ENCODE measurements at regions not wholly inside any gene's neighbourhood (a gene's known extent, or its start where the extent isn't known, plus 50 kb on each side); places are given as distances from the start of the nearest gene placed in this dataset.

DNA sequence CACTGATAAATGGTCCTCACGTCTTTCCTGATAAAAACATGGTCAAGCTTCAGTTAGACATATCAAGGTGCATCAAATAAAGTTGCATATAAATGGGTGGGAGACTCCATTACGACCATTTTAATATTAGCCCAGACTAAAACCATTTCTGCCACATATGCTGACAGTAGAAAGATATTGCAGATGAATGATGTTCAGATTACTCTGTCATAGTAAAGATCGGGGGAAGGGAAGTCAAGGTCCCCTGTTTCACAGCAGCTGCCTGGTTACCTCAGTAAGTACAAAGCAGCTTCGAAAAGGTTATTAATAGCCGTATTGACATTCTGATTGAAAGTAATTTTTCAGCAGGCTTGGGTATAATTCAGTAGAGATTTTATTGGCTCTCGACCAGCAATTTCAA lies 927.7 kb upstream of the CDH2 start:
- TF ChIP-seq, protein P1, sequence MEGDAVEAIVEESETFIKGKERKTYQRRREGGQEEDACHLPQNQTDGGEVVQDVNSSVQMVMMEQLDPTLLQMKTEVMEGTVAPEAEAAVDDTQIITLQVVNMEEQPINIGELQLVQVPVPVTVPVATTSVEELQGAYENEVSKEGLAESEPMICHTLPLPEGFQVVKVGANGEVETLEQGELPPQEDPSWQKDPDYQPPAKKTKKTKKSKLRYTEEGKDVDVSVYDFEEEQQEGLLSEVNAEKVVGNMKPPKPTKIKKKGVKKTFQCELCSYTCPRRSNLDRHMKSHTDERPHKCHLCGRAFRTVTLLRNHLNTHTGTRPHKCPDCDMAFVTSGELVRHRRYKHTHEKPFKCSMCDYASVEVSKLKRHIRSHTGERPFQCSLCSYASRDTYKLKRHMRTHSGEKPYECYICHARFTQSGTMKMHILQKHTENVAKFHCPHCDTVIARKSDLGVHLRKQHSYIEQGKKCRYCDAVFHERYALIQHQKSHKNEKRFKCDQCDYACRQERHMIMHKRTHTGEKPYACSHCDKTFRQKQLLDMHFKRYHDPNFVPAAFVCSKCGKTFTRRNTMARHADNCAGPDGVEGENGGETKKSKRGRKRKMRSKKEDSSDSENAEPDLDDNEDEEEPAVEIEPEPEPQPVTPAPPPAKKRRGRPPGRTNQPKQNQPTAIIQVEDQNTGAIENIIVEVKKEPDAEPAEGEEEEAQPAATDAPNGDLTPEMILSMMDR (IDR thresholded peaks at IDR 0.05; ENCODE audit: borderline replicate concordance, extremely low read depth, low read length, poor library complexity, severe bottlenecking): no peak
- TF ChIP-seq EZH2 (IDR thresholded peaks at IDR 0.05; ENCODE audit: borderline replicate concordance, low read depth, low read length, severe bottlenecking): no peak
